HepG2 (cell line): ENCODE measurements at regions not wholly inside any gene's neighbourhood (a gene's known extent, or its start where the extent isn't known, plus 50 kb on each side); places are given as distances from the start of the nearest gene placed in this dataset.

Experiments used
- ATAC-seq: fragments of 200-7000 bp; cut with Tn5 transposase; 3 replicates; pipeline ENCODE4 v1.9.1; 2020; ENCODE audit warnings: mild to moderate bottlenecking, moderate library complexity
- BruUV-seq: library from RNA; stranded (reverse); fragments of 400-500 nt; replicated peaks from 2 replicates; lab custom pipeline; 2021; lab: Mats Ljungman, UMichigan
- CTCF ChIA-PET: fragments of 300-600 bp; formaldehyde crosslinking; extraction: SDS; loops from one replicate; lab custom pipeline; 2021; ENCODE audit warnings: low total read pairs, inconsistent platforms, low intra/inter-chr PET ratio; lab: Yijun Ruan, JAX
- POLR2A ChIA-PET: fragments of 350-600 bp; sonication (Branson Sonifier 250); formaldehyde crosslinking; loops from one replicate; lab custom pipeline; 2020; ENCODE audit warnings: antibody characterized with exemption, inconsistent platforms; lab: Yijun Ruan, JAX
- DNase-seq: peaks from one replicate; pipeline ENCODE4 v3.0.0-alpha.2; 2015; ENCODE audit warnings: low spot score
- FAIRE-seq: peaks from 3 replicates; lab custom pipeline; 2011; peaks lifted over from hg19 to GRCh38; lab: Jason Lieb, UNC
- H2AFZ ChIP-seq: one replicate; pipeline ENCODE4 v1.6.1; 2011; ENCODE audit warnings: low read length, inconsistent platforms
- H3K27ac ChIP-seq: fragments of 300-600 bp; 3 replicates; pipeline ENCODE4 v1.8.0; 2011; ENCODE audit warnings: mixed run types, mild to moderate bottlenecking, mixed read lengths, low read length, inconsistent platforms; ENCODE audit not compliant: insufficient read depth; ENCODE audit errors: extremely low read length
- H3K27me3 ChIP-seq, 2 experiments: fragments of 200-600 bp in 1 of 2; 2 replicates in 1 of 2; 3 replicates in 1 of 2; pipeline versions ENCODE4 v1.6.0 to v1.8.0; 2011; ENCODE audit warnings: low read length in 2 of 2, mild to moderate bottlenecking in 2 of 2, moderate library complexity in 2 of 2, inconsistent platforms in 1 of 2; ENCODE audit not compliant: insufficient read depth in 2 of 2, control insufficient read depth in 1 of 2
- H3K36me3 ChIP-seq, 2 experiments: fragments of 200-600 bp in 1 of 2; replicated peaks in 1 of 2; 2 replicates in 1 of 2; 3 replicates in 1 of 2; pipeline versions ENCODE4 v1.5.1 to v1.8.0; 2011; ENCODE audit warnings: low read length in 2 of 2, inconsistent platforms in 1 of 2; ENCODE audit not compliant: insufficient read depth in 2 of 2, control insufficient read depth in 1 of 2
- H3K4me1 ChIP-seq: 2 replicates; pipeline ENCODE4 v1.5.1; 2012; ENCODE audit warnings: low read length, inconsistent platforms; ENCODE audit not compliant: insufficient read depth
- H3K4me2 ChIP-seq: 2 replicates; pipeline ENCODE4 v1.6.0; 2011; ENCODE audit warnings: low read depth, low read length, inconsistent platforms
- H3K4me3 ChIP-seq, 3 experiments: fragments of 200-600 bp in 1 of 3; sonication (generic), shearing (Covaris generic) in 1 of 3; replicated peaks in 1 of 3; 2 replicates each; pipeline ENCODE4 v1.5.1; 2011 to 2016; ENCODE audit warnings: low read length in 3 of 3, inconsistent platforms in 2 of 3, low read depth in 2 of 3, mild to moderate bottlenecking in 2 of 3, control low read depth in 1 of 3, mixed read lengths in 1 of 3; ENCODE audit not compliant: insufficient read depth in 1 of 3
- H3K79me2 ChIP-seq: one replicate; pipeline ENCODE4 v1.6.1; 2011; ENCODE audit warnings: low read length, inconsistent platforms; ENCODE audit not compliant: insufficient read depth
- H3K9ac ChIP-seq: 2 replicates; pipeline ENCODE4 v1.6.0; 2011; ENCODE audit warnings: mild to moderate bottlenecking, low read depth, low read length, inconsistent platforms; ENCODE audit not compliant: insufficient read depth
- H3K9me3 ChIP-seq: 2 replicates; pipeline ENCODE4 v1.5.1; 2012; ENCODE audit warnings: mild to moderate bottlenecking, low read length
- H4K20me1 ChIP-seq: 2 replicates; pipeline ENCODE4 v1.6.0; 2011; ENCODE audit warnings: inconsistent platforms, mild to moderate bottlenecking, low read length, moderate library complexity; ENCODE audit not compliant: insufficient read depth
- ATAD3A ChIP-seq: sonication (generic); formaldehyde crosslinking; IDR thresholded peaks from 2 replicates; pipeline ENCODE4 v1.4.0; 2020; ENCODE audit warnings: missing genetic modification reagents
- CBX1 ChIP-seq: IDR thresholded peaks from one replicate; pipeline ENCODE4 v1.6.1; 2016; ENCODE audit warnings: antibody characterized with exemption, low read depth
- MTF1 ChIP-seq: sonication (generic); formaldehyde crosslinking; IDR thresholded peaks from 2 replicates; pipeline ENCODE4 v1.5.0; 2020; ENCODE audit warnings: missing genetic modification reagents
- MYPOP ChIP-seq: sonication (generic); formaldehyde crosslinking; IDR thresholded peaks from 2 replicates; pipeline ENCODE4 v1.8.1; 2023; ENCODE audit warnings: mild to moderate bottlenecking, moderate library complexity, missing genetic modification reagents
- RARA ChIP-seq: IDR thresholded peaks from 2 replicates; pipeline ENCODE4 v1.6.1; 2016; ENCODE audit warnings: missing genetic modification reagents, missing compliant biosample characterization
- RBM22 ChIP-seq: fragments of 200-400 bp; formaldehyde crosslinking; optimal IDR thresholded peaks from 2 replicates; pipeline ENCODE3; 2017; ENCODE audit warnings: mild to moderate bottlenecking, low read length, moderate library complexity
- TFDP2 ChIP-seq: sonication (generic); formaldehyde crosslinking; IDR thresholded peaks from 2 replicates; pipeline ENCODE4 v1.4.0; 2020; ENCODE audit warnings: missing genetic modification reagents
- ZNF10 ChIP-seq: sonication (generic); formaldehyde crosslinking; IDR thresholded peaks from 2 replicates; pipeline ENCODE4 v1.4.0; 2020; ENCODE audit warnings: mild to moderate bottlenecking, low read depth, missing genetic modification reagents, borderline replicate concordance
- ZNF746 ChIP-seq: sonication (generic); formaldehyde crosslinking; IDR thresholded peaks from 2 replicates; pipeline ENCODE4 v1.8.0; 2022; ENCODE audit warnings: mild to moderate bottlenecking, missing genetic modification reagents
- WGBS: methylation state at CpG from one replicate; pipeline ENCODE4 v1.1.6; 2017; ENCODE audit warnings: low lambda C conversion rate; 5-methylcytosine and 5-hydroxymethylcytosine counted together
- in situ Hi-C: cut with HindIII; loops from 2 replicates; pipeline ENCODE4 v1.10.0; 2017; ENCODE audit warnings: low pct_unique_long_range_greater_than_20kb; ENCODE audit not compliant: extremely low pct_ligation_motif_present
- intact Hi-C: fragments of 100-400 bp; cut with micrococcal nuclease; formaldehyde crosslinking; loops from one replicate; pipeline ENCODE4 v1.10.0; 2022; ENCODE audit not compliant: unreplicated experiment
- TF ChIP-seq, protein P1 (sequence below), 2 experiments: IDR thresholded peaks; 2 replicates each; pipeline ENCODE4 v1.6.1; 2011 to 2012; ENCODE audit warnings: low read length in 2 of 2, borderline replicate concordance in 1 of 2, low read depth in 1 of 2, mild to moderate bottlenecking in 1 of 2, moderate library complexity in 1 of 2

DNA sequence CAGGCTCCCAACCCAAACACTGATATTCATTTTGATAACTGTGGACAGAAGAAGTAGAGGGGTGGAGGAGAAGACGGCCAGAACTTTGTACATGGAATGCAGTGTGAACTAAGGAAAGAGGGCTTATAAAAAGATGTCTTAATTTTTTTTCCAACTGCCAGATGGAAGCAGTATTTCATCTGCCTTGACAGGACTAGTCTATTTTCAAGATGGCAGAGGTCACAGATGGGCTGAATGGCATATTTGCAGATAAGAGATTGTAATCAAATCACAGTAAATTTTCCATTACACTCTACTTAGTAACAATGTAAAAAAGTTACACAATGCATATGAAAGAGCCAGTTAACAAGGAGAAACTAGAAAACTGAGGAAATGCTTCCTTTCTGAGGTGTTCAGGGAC is 246.8 kb upstream of the FMN2 start:
- no peak overlapping the region for H3K9ac ChIP-seq
- FAIRE-seq (no peak), ATAC-seq (no peak), DNase-seq (no peak)
- H3K27me3 ChIP-seq, result no peaks in the 10 kb centered on the region
- H2AFZ ChIP-seq, result no peak overlapping the region
- ChIA-PET CTCF (no interaction called here), POLR2A (no interaction called here)
- no peak overlapping the region for H3K4me2 ChIP-seq
- in situ Hi-C loops (no loop called here), intact Hi-C loops (no loop called here)
- H4K20me1 ChIP-seq, result no peaks in the 10 kb centered on the region
- 0% methylated on average over 1 of the region's 1 CpG for WGBS
- no peak overlapping the region for H3K4me3 ChIP-seq
- H3K4me1 ChIP-seq, result no peaks in the 10 kb centered on the region
- H3K9me3 ChIP-seq, result no peaks in the 10 kb centered on the region
- TF ChIP-seq MYPOP (CRISPR knock-in tag) (no peak), RARA (no peak), ZNF10 (CRISPR knock-in tag) (no peak), ATAD3A (CRISPR knock-in tag) (no peak), CBX1 (no peak), MTF1 (no peak), TFDP2 (CRISPR knock-in tag) (no peak), RBM22 (no peak), ZNF746 (no peak)
- TF ChIP-seq, protein P1, sequence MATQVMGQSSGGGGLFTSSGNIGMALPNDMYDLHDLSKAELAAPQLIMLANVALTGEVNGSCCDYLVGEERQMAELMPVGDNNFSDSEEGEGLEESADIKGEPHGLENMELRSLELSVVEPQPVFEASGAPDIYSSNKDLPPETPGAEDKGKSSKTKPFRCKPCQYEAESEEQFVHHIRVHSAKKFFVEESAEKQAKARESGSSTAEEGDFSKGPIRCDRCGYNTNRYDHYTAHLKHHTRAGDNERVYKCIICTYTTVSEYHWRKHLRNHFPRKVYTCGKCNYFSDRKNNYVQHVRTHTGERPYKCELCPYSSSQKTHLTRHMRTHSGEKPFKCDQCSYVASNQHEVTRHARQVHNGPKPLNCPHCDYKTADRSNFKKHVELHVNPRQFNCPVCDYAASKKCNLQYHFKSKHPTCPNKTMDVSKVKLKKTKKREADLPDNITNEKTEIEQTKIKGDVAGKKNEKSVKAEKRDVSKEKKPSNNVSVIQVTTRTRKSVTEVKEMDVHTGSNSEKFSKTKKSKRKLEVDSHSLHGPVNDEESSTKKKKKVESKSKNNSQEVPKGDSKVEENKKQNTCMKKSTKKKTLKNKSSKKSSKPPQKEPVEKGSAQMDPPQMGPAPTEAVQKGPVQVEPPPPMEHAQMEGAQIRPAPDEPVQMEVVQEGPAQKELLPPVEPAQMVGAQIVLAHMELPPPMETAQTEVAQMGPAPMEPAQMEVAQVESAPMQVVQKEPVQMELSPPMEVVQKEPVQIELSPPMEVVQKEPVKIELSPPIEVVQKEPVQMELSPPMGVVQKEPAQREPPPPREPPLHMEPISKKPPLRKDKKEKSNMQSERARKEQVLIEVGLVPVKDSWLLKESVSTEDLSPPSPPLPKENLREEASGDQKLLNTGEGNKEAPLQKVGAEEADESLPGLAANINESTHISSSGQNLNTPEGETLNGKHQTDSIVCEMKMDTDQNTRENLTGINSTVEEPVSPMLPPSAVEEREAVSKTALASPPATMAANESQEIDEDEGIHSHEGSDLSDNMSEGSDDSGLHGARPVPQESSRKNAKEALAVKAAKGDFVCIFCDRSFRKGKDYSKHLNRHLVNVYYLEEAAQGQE (IDR thresholded peaks at IDR 0.05; ENCODE audit: borderline replicate concordance in 1 of 2, low read depth in 1 of 2, low read length in 2 of 2), result no peak
- BruUV-seq, result no TSS peak
- no peaks in the 10 kb centered on the region for H3K79me2 ChIP-seq
- no peak overlapping the region for H3K27ac ChIP-seq
- no peaks in the 10 kb centered on the region for H3K36me3 ChIP-seq
